SU-DHL-6 (cell line): ENCODE measurements at regions not wholly inside any gene's neighbourhood (a gene's known extent, or its start where the extent isn't known, plus 50 kb on each side); places are given as distances from the start of the nearest gene placed in this dataset.

Source experiments
- H2AFZ ChIP-seq: fragments of 200-600 bp; sonication (generic); 2 replicates; pipeline ENCODE4 v1.6.1; 2014; ENCODE audit warnings: low read depth, mild to moderate bottlenecking, moderate library complexity, mixed read lengths, antibody characterized with exemption, low read length; ENCODE audit not compliant: severe bottlenecking
- H3F3A ChIP-seq: fragments of 200-600 bp; shearing (Covaris generic); 2 replicates; pipeline ENCODE4 v1.6.0; 2016; ENCODE audit warnings: antibody characterized with exemption, mild to moderate bottlenecking; ENCODE audit not compliant: insufficient read depth
- H3K27ac ChIP-seq: fragments of 200-600 bp; sonication (generic); 2 replicates; pipeline ENCODE4 v1.5.1; 2016; ENCODE audit warnings: low read depth, mild to moderate bottlenecking, low read length, moderate library complexity, mixed read lengths
- H3K27me3 ChIP-seq: fragments of 200-600 bp; sonication (generic), shearing (Covaris generic); 2 replicates; pipeline ENCODE4 v1.6.0; 2014; ENCODE audit warnings: mild to moderate bottlenecking, low read length
- H3K36me3 ChIP-seq: fragments of 200-600 bp; sonication (generic); 2 replicates; pipeline ENCODE4 v1.6.1; 2014; ENCODE audit warnings: mild to moderate bottlenecking, low read length, mixed read lengths
- H3K4me2 ChIP-seq: fragments of 300-600, 200-600 bp; shearing (Covaris generic), sonication (generic); 2 replicates; pipeline ENCODE4 v1.6.0; 2014; ENCODE audit warnings: low read length, low read depth, mild to moderate bottlenecking; ENCODE audit not compliant: poor library complexity, severe bottlenecking
- H3K4me3 ChIP-seq: fragments of 200-600 bp; sonication (generic); 2 replicates; pipeline ENCODE4 v1.5.1; 2014; ENCODE audit warnings: antibody characterized with exemption, low read length, mild to moderate bottlenecking, mixed read lengths; ENCODE audit not compliant: insufficient read depth, poor library complexity, severe bottlenecking
- H3K79me2 ChIP-seq: fragments of 200-600 bp; sonication (generic); 2 replicates; pipeline ENCODE4 v1.6.1; 2014; ENCODE audit warnings: mild to moderate bottlenecking, low read length, moderate library complexity; ENCODE audit not compliant: insufficient read depth
- H3K9ac ChIP-seq: fragments of 200-600 bp; sonication (generic); 2 replicates; pipeline ENCODE4 v1.7.0; 2014; ENCODE audit warnings: mild to moderate bottlenecking, low read length
- H3K9me2 ChIP-seq: fragments of 200-600 bp; sonication (generic); replicated peaks from 2 replicates; pipeline ENCODE4 v1.6.1; 2014; ENCODE audit warnings: low read length; ENCODE audit not compliant: insufficient read depth
- H3K9me3 ChIP-seq: fragments of 200-600 bp; sonication (generic); 2 replicates; pipeline ENCODE4 v1.6.1; 2014; ENCODE audit warnings: low read length, mixed read lengths; ENCODE audit not compliant: insufficient read depth
- H4K20me1 ChIP-seq: fragments of 200-600 bp; sonication (generic); 2 replicates; pipeline ENCODE4 v1.6.1; 2014; ENCODE audit warnings: low read depth, mild to moderate bottlenecking, antibody characterized with exemption, low read length, moderate library complexity, mixed read lengths
- CTCF ChIP-seq: fragments of 200-600 bp; sonication (generic); IDR thresholded peaks from one replicate; pipeline ENCODE4 v1.5.1; 2017; ENCODE audit warnings: antibody characterized with exemption, mild to moderate bottlenecking, low read length, moderate library complexity; ENCODE audit not compliant: insufficient read depth, poor library complexity, severe bottlenecking
- EZH2phosphoT487 ChIP-seq: fragments of 200-600 bp; sonication (generic), shearing (Covaris generic); conservative IDR thresholded peaks from 2 replicates; pipeline ENCODE4 v1.6.1; 2018; ENCODE audit warnings: mild to moderate bottlenecking, antibody characterized with exemption, low read length, moderate library complexity, mixed read lengths

GRCh38 chr3:194219826-194220410 lies 84.0 kb downstream of the HES1 start:
- Histone ChIP-seq H4K20me1 (no peaks in the 10 kb centered on the region), H3K4me3 (no peak overlapping the region), H3K9me2 (no peaks in the 10 kb centered on the region), H3K27me3 (no peaks in the 10 kb centered on the region), H3K9ac (no peak overlapping the region), H3F3A (no peaks in the 10 kb centered on the region), H3K36me3 (no peaks in the 10 kb centered on the region), H3K79me2 (no peaks in the 10 kb centered on the region), H2AFZ (no peak overlapping the region), H3K27ac (no peak overlapping the region), H3K4me2 (no peak overlapping the region), H3K9me3 (no peaks in the 10 kb centered on the region)
- TF ChIP-seq EZH2phosphoT487 (no peak), CTCF (no peak)

- TF ChIP-seq EZH2phosphoT487: no peak
- no peak for TF ChIP-seq CTCF
- no peak overlapping the region for H2AFZ ChIP-seq
Measured at GRCh38 chr3:194220901-194221326, 85.0 kb downstream of the HES1 start.

GRCh38 chr3:194221336-194221735 lies 85.4 kb downstream of the HES1 start:
- H3F3A ChIP-seq: no peaks in the 10 kb centered on the region
- no peaks in the 10 kb centered on the region for H4K20me1 ChIP-seq
- H3K9me2 ChIP-seq: no peaks in the 10 kb centered on the region
- no peak overlapping the region for H2AFZ ChIP-seq
- H3K9me3 ChIP-seq: no peaks in the 10 kb centered on the region
- no peak overlapping the region for H3K4me3 ChIP-seq
- no peak overlapping the region for H3K4me2 ChIP-seq
- H3K79me2 ChIP-seq: no peaks in the 10 kb centered on the region
- no peak overlapping the region for H3K27ac ChIP-seq
- no peak for TF ChIP-seq EZH2phosphoT487
- TF ChIP-seq CTCF: no peak
- H3K9ac ChIP-seq: no peak overlapping the region
- no peaks in the 10 kb centered on the region for H3K27me3 ChIP-seq
- no peaks in the 10 kb centered on the region for H3K36me3 ChIP-seq

More at GRCh38 chr3:194220901-194221326, 85.0 kb downstream of the HES1 start:
- Histone ChIP-seq H3K4me3 (no peak overlapping the region), H4K20me1 (no peaks in the 10 kb centered on the region), H3K27ac (no peak overlapping the region), H3F3A (no peaks in the 10 kb centered on the region), H3K9ac (no peak overlapping the region), H3K9me2 (no peaks in the 10 kb centered on the region), H3K36me3 (no peaks in the 10 kb centered on the region), H3K79me2 (no peaks in the 10 kb centered on the region), H3K4me2 (no peak overlapping the region), H3K27me3 (no peaks in the 10 kb centered on the region), H3K9me3 (no peaks in the 10 kb centered on the region)
